Endothelial cell of umbilical vein (primary cell): ENCODE measurements at regions not wholly inside any gene's neighbourhood (a gene's known extent, or its start where the extent isn't known, plus 50 kb on each side); places are given as distances from the start of the nearest gene placed in this dataset.

ENCODE experiments used
- BruUV-seq: library from RNA; stranded (reverse); fragments of 400-500 nt; replicated peaks from 2 replicates; lab custom pipeline; 2021; lab: Mats Ljungman, UMichigan
- CTCF ChIA-PET: fragments of 300-600, 350-600 bp; sonication (Branson Sonifier 250); formaldehyde crosslinking; loops from one replicate; lab custom pipeline; 2021; ENCODE audit warnings: antibody characterized with exemption, inconsistent platforms; lab: Charles Lee
- POLR2A ChIA-PET: fragments of 300-600, 350-600 bp; sonication (Branson Sonifier 250); formaldehyde crosslinking; loops from one replicate; lab custom pipeline; 2021; ENCODE audit warnings: antibody characterized with exemption, inconsistent platforms; lab: Charles Lee
- DNase-seq: peaks from one replicate; pipeline ENCODE4 v3.0.0-alpha.2; 2011; ENCODE audit warnings: low read depth, low spot score
- FAIRE-seq: peaks from 2 replicates; lab custom pipeline; 2011; peaks lifted over from hg19 to GRCh38; lab: Jason Lieb, UNC
- H2AFZ ChIP-seq: 2 replicates; pipeline ENCODE4 v1.6.0; 2012; ENCODE audit warnings: low read depth, low read length, control low read depth, inconsistent platforms
- H3K27ac ChIP-seq: 2 replicates; pipeline ENCODE4 v1.5.1; 2011; ENCODE audit warnings: low read depth, mild to moderate bottlenecking, control low read depth, low read length, moderate library complexity; ENCODE audit not compliant: insufficient read depth
- H3K27me3 ChIP-seq, 2 experiments: 2 replicates each; pipeline versions ENCODE4 v1.6.0 to v1.6.1; 2011; ENCODE audit warnings: low read length in 2 of 2, mixed read lengths in 1 of 2; ENCODE audit not compliant: control insufficient read depth in 2 of 2, insufficient read depth in 2 of 2
- H3K36me3 ChIP-seq, 2 experiments: 2 replicates in 1 of 2; 3 replicates in 1 of 2; pipeline ENCODE4 v1.5.1; 2011; ENCODE audit warnings: low read length in 2 of 2, mild to moderate bottlenecking in 1 of 2, moderate library complexity in 1 of 2; ENCODE audit not compliant: control insufficient read depth in 2 of 2, insufficient read depth in 2 of 2; ENCODE audit errors: extremely low read depth in 1 of 2
- H3K4me1 ChIP-seq: 3 replicates; pipeline ENCODE4 v1.5.1; 2011; ENCODE audit warnings: mild to moderate bottlenecking, low read length; ENCODE audit not compliant: control insufficient read depth, insufficient read depth; ENCODE audit errors: extremely low read depth
- H3K4me2 ChIP-seq: 2 replicates; pipeline ENCODE4 v1.6.1; 2011; ENCODE audit warnings: low read length, control low read depth, mixed read lengths; ENCODE audit not compliant: insufficient read depth
- H3K4me3 ChIP-seq, 3 experiments: fragments of 200-600 bp in 1 of 3; sonication (generic), shearing (Covaris generic) in 1 of 3; replicated peaks in 1 of 3; 2 replicates each; pipeline ENCODE4 v1.5.1; 2011 to 2016; ENCODE audit warnings: control low read depth in 3 of 3, low read length in 3 of 3, mild to moderate bottlenecking in 2 of 3, inconsistent platforms in 1 of 3, low read depth in 1 of 3, moderate library complexity in 1 of 3; ENCODE audit not compliant: insufficient read depth in 1 of 3
- H3K79me2 ChIP-seq: 2 replicates; pipeline ENCODE4 v1.6.0; 2012; ENCODE audit warnings: low read length, inconsistent platforms; ENCODE audit not compliant: control insufficient read depth, insufficient read depth
- H3K9ac ChIP-seq: replicated peaks from 2 replicates; pipeline ENCODE3; 2011; ENCODE audit warnings: low read length, control low read depth; ENCODE audit not compliant: insufficient read depth; ENCODE audit errors: extremely low read depth
- H3K9me1 ChIP-seq: replicated peaks from 3 replicates; pipeline ENCODE4 v1.6.0; 2011; ENCODE audit warnings: mild to moderate bottlenecking, low read length; ENCODE audit not compliant: control insufficient read depth, insufficient read depth; ENCODE audit errors: extremely low read depth
- H3K9me3 ChIP-seq: replicated peaks from 2 replicates; pipeline ENCODE4 v1.5.1; 2012; ENCODE audit warnings: low read length, inconsistent platforms; ENCODE audit not compliant: control insufficient read depth, insufficient read depth
- H4K20me1 ChIP-seq: replicated peaks from 2 replicates; pipeline ENCODE3; 2011; ENCODE audit warnings: mild to moderate bottlenecking, low read length; ENCODE audit not compliant: control insufficient read depth, insufficient read depth; ENCODE audit errors: extremely low read depth
- CTCF ChIP-seq, 2 donors: IDR thresholded peaks; 1 replicate in 1 of 2; 2 replicates in 1 of 2; pipeline ENCODE4 v1.5.1; 2011; ENCODE audit warnings: low read length in 2 of 2, mild to moderate bottlenecking in 2 of 2, moderate library complexity in 2 of 2, control low read depth in 1 of 2, inconsistent platforms in 1 of 2, low read depth in 1 of 2; ENCODE audit not compliant: insufficient read depth in 1 of 2; ENCODE audit errors: extremely low read depth in 1 of 2
- EZH2 ChIP-seq: IDR thresholded peaks from 2 replicates; pipeline ENCODE4 v1.6.1; 2012; ENCODE audit warnings: borderline replicate concordance, low read depth, mild to moderate bottlenecking, moderate library complexity, low read length, inconsistent platforms; ENCODE audit not compliant: severe bottlenecking
- FOS ChIP-seq: IDR thresholded peaks from 2 replicates; pipeline ENCODE4 v1.6.1; 2011; ENCODE audit warnings: mild to moderate bottlenecking, low read length, moderate library complexity, borderline replicate concordance; ENCODE audit not compliant: insufficient read depth
- GATA2 ChIP-seq: IDR thresholded peaks from 2 replicates; pipeline ENCODE4 v1.7.0; 2011; ENCODE audit warnings: low read depth, mild to moderate bottlenecking, moderate library complexity, mixed read lengths, low read length; ENCODE audit not compliant: insufficient read length, insufficient read depth
- JUN ChIP-seq: IDR thresholded peaks from 2 replicates; pipeline ENCODE4 v1.6.1; 2011; ENCODE audit warnings: borderline replicate concordance, low read depth; ENCODE audit not compliant: insufficient read length, insufficient read depth
- MAX ChIP-seq: IDR thresholded peaks from 2 replicates; pipeline ENCODE4 v1.6.1; 2011; ENCODE audit not compliant: insufficient read depth, insufficient read length
- MYC ChIP-seq: IDR thresholded peaks from one replicate; pipeline ENCODE4 v1.6.1; 2011; ENCODE audit warnings: mild to moderate bottlenecking, low read depth, low read length
- POLR2A ChIP-seq: IDR thresholded peaks from 2 replicates; pipeline ENCODE4 v1.6.1; 2012; ENCODE audit warnings: low read depth, mild to moderate bottlenecking, control low read depth, low read length
- POLR2AphosphoS5 ChIP-seq: IDR thresholded peaks from 2 replicates; pipeline ENCODE4 v1.6.1; 2012; ENCODE audit warnings: low read depth, mild to moderate bottlenecking, control low read depth, low read length, moderate library complexity; ENCODE audit not compliant: insufficient read depth
- dilution Hi-C: fragments of 300-500 bp; cut with MboI; formaldehyde crosslinking; loops from one replicate; pipeline ENCODE4 v1.15.0; 2019; ENCODE audit warnings: low sequenced_read_pairs; ENCODE audit not compliant: extremely low pct_ligation_motif_present
- intact Hi-C: fragments of 100-400 bp; cut with micrococcal nuclease; formaldehyde crosslinking; loops from one replicate; pipeline ENCODE4 v1.10.0; 2022

GRCh38 chr3:103924544-103924943 is 1442.2 kb upstream of the ALCAM start:
- no peak for DNase-seq
- no TSS peak for BruUV-seq
- H3K9ac ChIP-seq: no peak overlapping the region
- H3K79me2 ChIP-seq: no peaks in the 10 kb centered on the region
- ChIA-PET CTCF (no interaction called here), POLR2A (no interaction called here)
- dilution Hi-C loops (no loop called here), intact Hi-C loops (no loop called here)
- no peaks in the 10 kb centered on the region for H3K9me1 ChIP-seq
- H3K36me3 ChIP-seq: no peaks in the 10 kb centered on the region
- H4K20me1 ChIP-seq: no peaks in the 10 kb centered on the region
- TF ChIP-seq POLR2A (no peak), CTCF (IDR thresholded peaks at IDR 0.05; ENCODE audit: extremely low read depth in 1 of 2, insufficient read depth in 1 of 2, low read depth in 1 of 2, low read length in 2 of 2) (no peak), POLR2AphosphoS5 (no peak), JUN (no peak), EZH2 (no peak), MAX (no peak), MYC (no peak)
- H2AFZ ChIP-seq: no peak overlapping the region
- no peaks in the 10 kb centered on the region for H3K9me3 ChIP-seq
- no peak overlapping the region for H3K4me3 ChIP-seq
- no peak for FAIRE-seq
- no peaks in the 10 kb centered on the region for H3K27me3 ChIP-seq
- H3K4me1 ChIP-seq: no peaks in the 10 kb centered on the region
- no peak overlapping the region for H3K4me2 ChIP-seq
- H3K27ac ChIP-seq: no peak overlapping the region

- POLR2A ChIA-PET: no interaction called here
- TF ChIP-seq POLR2AphosphoS5 (no peak), JUN (no peak), GATA2 (no peak), MAX (no peak), CTCF (IDR thresholded peaks at IDR 0.05; ENCODE audit: extremely low read depth in 1 of 2, insufficient read depth in 1 of 2, low read depth in 1 of 2, low read length in 2 of 2) (no peak), FOS (no peak), MYC (no peak), POLR2A (no peak), EZH2 (no peak)
Measured at GRCh38 chr3:103926936-103927335, 1439.8 kb upstream of the ALCAM start.

More at GRCh38 chr3:103926936-103927335, 1439.8 kb upstream of the ALCAM start:
- DNase-seq (no peak), FAIRE-seq (no peak)
- H2AFZ ChIP-seq: no peak overlapping the region
- intact Hi-C loops (no loop called here), dilution Hi-C loops (no loop called here)
- H4K20me1 ChIP-seq: no peaks in the 10 kb centered on the region
- H3K4me2 ChIP-seq: no peak overlapping the region
- H3K4me3 ChIP-seq: no peak overlapping the region
- CTCF ChIA-PET: no interaction called here
- H3K9me3 ChIP-seq: no peaks in the 10 kb centered on the region
- H3K9me1 ChIP-seq: no peaks in the 10 kb centered on the region
- no peaks in the 10 kb centered on the region for H3K27me3 ChIP-seq
- no peak overlapping the region for H3K27ac ChIP-seq
- no peaks in the 10 kb centered on the region for H3K4me1 ChIP-seq
- H3K9ac ChIP-seq: no peak overlapping the region
- H3K79me2 ChIP-seq: no peaks in the 10 kb centered on the region
- H3K36me3 ChIP-seq: no peaks in the 10 kb centered on the region
- BruUV-seq: no TSS peak
